ENCODE measurements at regions not wholly inside any gene's neighbourhood (a gene's known extent, or its start where the extent isn't known, plus 50 kb on each side); places are given as distances from the start of the nearest gene placed in this dataset.

- POLR2A ChIA-PET, result no interaction called here
- Histone ChIP-seq H2AFZ (ENCODE audit: low read depth, low read length) (no peak overlapping the region), H3K9me3 (replicated peaks; ENCODE audit: control insufficient read depth, insufficient read depth, low read depth, low read length) (no peaks in the 10 kb centered on the region), H3K27me3 (ENCODE audit: control insufficient read depth in 2 of 2, insufficient read depth in 2 of 2, low read length in 2 of 2) (no peaks in the 10 kb centered on the region), H3K4me1 (replicated peaks in 1 of 2; ENCODE audit: control insufficient read depth in 2 of 2, insufficient read depth in 2 of 2, low read length in 2 of 2) (no peaks in the 10 kb centered on the region), H3K4me2 (ENCODE audit: insufficient read depth, low read length) (no peak overlapping the region), H4K20me1 (replicated peaks; ENCODE audit: control insufficient read depth, insufficient read depth, low read length) (no peaks in the 10 kb centered on the region), H3K9ac (ENCODE audit: insufficient read depth in 1 of 2, low read depth in 2 of 2, low read length in 2 of 2) (no peak overlapping the region), H3K9me1 (ENCODE audit: control insufficient read depth, insufficient read depth, low read length) (no peaks in the 10 kb centered on the region), H3K4me3 (no peak overlapping the region), H3K79me2 (ENCODE audit: control insufficient read depth, insufficient read depth, low read length) (no peaks in the 10 kb centered on the region), H3K27ac (ENCODE audit: extremely low read depth, low read depth, low read length) (no peak overlapping the region), H3K36me3 (ENCODE audit: control insufficient read depth, insufficient read depth, low read length) (no peaks in the 10 kb centered on the region)
- no peak for TF ChIP-seq ZNF79 (CRISPR knock-in tag; IDR thresholded peaks at IDR 0.05; ENCODE audit: low read depth)
- TF ChIP-seq RFX1 (IDR thresholded peaks at IDR 0.05), result no peak
- no peak for TF ChIP-seq ESRRA (IDR thresholded peaks at IDR 0.05; ENCODE audit: borderline replicate concordance, low read depth)
- TF ChIP-seq ZSCAN29 (IDR thresholded peaks at IDR 0.05), result no peak
- CTCF ChIA-PET (ENCODE audit: low intra/inter-chr PET ratio), result no interaction called here
- intact Hi-C loops (cut with micrococcal nuclease) (no loop called here), in situ Hi-C loops (cut with MboI) (no loop called here)
- BruUV-seq (replicated peaks), result no TSS peak
- no peak for FAIRE-seq
- WGBS (ENCODE audit: insufficient coverage, low coverage, missing lambda C conversion rate), result 0% methylated on average over 1 of the region's 2 CpGs
- no peak for DNase-seq (ENCODE audit: extremely low read depth in 1 of 4, low spot score in 3 of 4)
- no peak for ATAC-seq
Measured at GRCh38 chrX:46330513-46330912, 214.7 kb downstream of the ZNF674 start.

- DNase-seq (ENCODE audit: extremely low read depth in 1 of 4, low spot score in 3 of 4), result no peak
- POLR2A ChIA-PET, result no interaction called here
- Histone ChIP-seq H4K20me1 (replicated peaks; ENCODE audit: control insufficient read depth, insufficient read depth, low read length) (no peaks in the 10 kb centered on the region), H3K36me3 (ENCODE audit: control insufficient read depth, insufficient read depth, low read length) (no peaks in the 10 kb centered on the region), H3K4me2 (ENCODE audit: insufficient read depth, low read length) (no peak overlapping the region), H3K27ac (ENCODE audit: extremely low read depth, low read depth, low read length) (no peak overlapping the region), H3K79me2 (ENCODE audit: control insufficient read depth, insufficient read depth, low read length) (no peaks in the 10 kb centered on the region), H3K4me1 (replicated peaks in 1 of 2; ENCODE audit: control insufficient read depth in 2 of 2, insufficient read depth in 2 of 2, low read length in 2 of 2) (no peaks in the 10 kb centered on the region), H3K9me1 (ENCODE audit: control insufficient read depth, insufficient read depth, low read length) (no peaks in the 10 kb centered on the region), H3K9ac (ENCODE audit: insufficient read depth in 1 of 2, low read depth in 2 of 2, low read length in 2 of 2) (no peak overlapping the region), H3K27me3 (ENCODE audit: control insufficient read depth in 2 of 2, insufficient read depth in 2 of 2, low read length in 2 of 2) (no peaks in the 10 kb centered on the region), H3K4me3 (no peak overlapping the region), H2AFZ (ENCODE audit: low read depth, low read length) (no peak overlapping the region), H3K9me3 (replicated peaks; ENCODE audit: control insufficient read depth, insufficient read depth, low read depth, low read length) (no peaks in the 10 kb centered on the region)
- FAIRE-seq, result no peak
- no peak for ATAC-seq
- intact Hi-C loops (cut with micrococcal nuclease), result no loop called here
- in situ Hi-C loops (cut with MboI), result no loop called here
- 0% methylated on average over 1 of the region's 1 CpG for WGBS (ENCODE audit: insufficient coverage, low coverage, missing lambda C conversion rate)
- CTCF ChIA-PET (ENCODE audit: low intra/inter-chr PET ratio), result no interaction called here
- no TSS peak for BruUV-seq (replicated peaks)
- TF ChIP-seq CREB3L1 (IDR thresholded peaks at IDR 0.05; ENCODE audit: borderline replicate concordance, low read depth), result no peak
- no peak for TF ChIP-seq BRD9 (IDR thresholded peaks at IDR 0.05; ENCODE audit: low read depth, partially characterized antibody)
- no peak for TF ChIP-seq ETV6 (IDR thresholded peaks at IDR 0.05; ENCODE audit: borderline replicate concordance in 1 of 2, low read depth in 2 of 2, low read length in 1 of 2)
- TF ChIP-seq ETV6 (CRISPR knock-in tag; IDR thresholded peaks at IDR 0.05; ENCODE audit: borderline replicate concordance), result no peak
- TF ChIP-seq ZNF668 (CRISPR knock-in tag; IDR thresholded peaks at IDR 0.05), result no peak
- no peak for TF ChIP-seq ETV1 (tag; conservative IDR thresholded peaks at IDR 0.05; ENCODE audit: low read depth)
- TF ChIP-seq ZNF75A (CRISPR knock-in tag; IDR thresholded peaks at IDR 0.05), result no peak
- no peak for TF ChIP-seq BACH1 (tag; IDR thresholded peaks at IDR 0.05)
- TF ChIP-seq TBL1XR1 (IDR thresholded peaks at IDR 0.05; ENCODE audit: low read length in 2 of 2), result no peak
- no peak for TF ChIP-seq ZNF239 (CRISPR knock-in tag; IDR thresholded peaks at IDR 0.05)
- no peak for TF ChIP-seq C11orf30 (IDR thresholded peaks at IDR 0.05; ENCODE audit: low read depth)
- TF ChIP-seq HNRNPH1 (optimal IDR thresholded peaks at IDR 0.05; ENCODE audit: low read depth, low read length), result no peak
- TF ChIP-seq, protein P1, sequence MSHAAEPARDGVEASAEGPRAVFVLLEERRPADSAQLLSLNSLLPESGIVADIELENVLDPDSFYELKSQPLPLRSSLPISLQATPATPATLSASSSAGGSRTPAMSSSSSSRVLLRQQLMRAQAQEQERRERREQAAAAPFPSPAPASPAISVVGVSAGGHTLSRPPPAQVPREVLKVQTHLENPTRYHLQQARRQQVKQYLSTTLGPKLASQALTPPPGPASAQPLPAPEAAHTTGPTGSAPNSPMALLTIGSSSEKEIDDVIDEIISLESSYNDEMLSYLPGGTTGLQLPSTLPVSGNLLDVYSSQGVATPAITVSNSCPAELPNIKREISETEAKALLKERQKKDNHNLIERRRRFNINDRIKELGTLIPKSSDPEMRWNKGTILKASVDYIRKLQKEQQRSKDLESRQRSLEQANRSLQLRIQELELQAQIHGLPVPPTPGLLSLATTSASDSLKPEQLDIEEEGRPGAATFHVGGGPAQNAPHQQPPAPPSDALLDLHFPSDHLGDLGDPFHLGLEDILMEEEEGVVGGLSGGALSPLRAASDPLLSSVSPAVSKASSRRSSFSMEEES (CRISPR knock-in tag; IDR thresholded peaks at IDR 0.05), result no peak
Measured at GRCh38 chrX:46328133-46328532, 217.1 kb downstream of the ZNF674 start.
